ENCODE measurements at regions not wholly inside any gene's neighbourhood (a gene's known extent, or its start where the extent isn't known, plus 50 kb on each side); places are given as distances from the start of the nearest gene placed in this dataset.
A peak's percentile ranks its signal among the peaks of the same experiment; 100 is the strongest.

- no peak for DNase-seq
These were observed 280.6 kb downstream of the TTLL7 start for GRCh38 chr1:83718338-83718737.

DNA sequence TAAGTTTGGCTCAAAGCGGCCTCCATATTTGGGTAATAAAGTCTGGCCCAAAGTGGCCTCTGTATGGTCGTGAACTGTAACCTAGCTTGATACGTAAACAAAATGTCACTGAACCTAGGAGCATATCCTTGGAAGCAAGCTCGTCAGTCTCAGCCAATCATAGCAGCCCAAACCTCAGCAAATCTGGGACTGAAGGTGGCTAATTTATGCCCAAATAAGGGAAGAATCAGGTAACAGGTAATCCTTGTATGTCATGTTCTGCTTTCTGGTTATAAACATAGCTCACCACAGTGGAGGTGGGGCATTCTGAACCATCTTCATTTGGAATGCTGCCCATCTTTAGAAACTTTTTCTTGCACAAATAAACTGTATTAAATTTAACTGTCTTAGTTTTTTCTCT, 281.1 kb downstream of the TTLL7 start:
- no peak for DNase-seq

DNA sequence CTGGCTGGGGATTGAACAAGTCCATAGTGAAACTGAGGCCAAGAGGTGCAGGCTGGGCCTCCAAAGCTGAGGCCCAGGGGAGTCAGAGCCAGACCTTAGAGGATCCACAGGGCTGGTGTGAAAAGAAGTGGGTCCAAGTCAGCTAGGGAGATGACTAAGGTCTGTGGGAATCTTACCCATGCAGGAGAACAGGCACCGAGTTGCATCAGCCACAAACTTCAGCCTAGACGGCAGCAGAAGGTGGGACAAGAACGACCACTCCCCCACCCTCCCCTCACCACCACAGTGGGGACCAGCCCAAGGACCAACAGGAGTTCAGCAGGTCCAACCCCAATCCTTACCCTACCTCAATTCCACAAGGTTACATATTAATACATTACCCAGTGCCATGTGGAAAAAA, 282.3 kb downstream of the TTLL7 start:
- DNase-seq = no peak

DNA sequence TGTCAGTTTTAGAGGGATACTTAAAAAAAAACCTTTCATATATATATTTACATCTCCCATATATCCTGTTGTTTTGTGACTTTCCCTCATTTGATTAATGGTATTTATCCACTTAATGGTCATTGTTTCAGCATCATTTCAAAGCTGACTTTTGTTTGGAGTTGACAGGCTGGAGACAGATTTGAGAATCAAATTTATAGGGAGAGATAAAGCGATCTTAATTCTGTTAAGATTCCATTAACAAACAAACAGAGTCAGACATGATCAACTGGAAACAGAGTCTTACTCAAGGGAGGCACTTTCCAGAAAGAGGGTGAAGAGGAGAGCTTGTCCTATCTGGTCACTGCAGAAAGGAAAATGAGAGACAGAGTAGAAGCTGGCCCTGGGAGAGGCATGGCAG, 283.4 kb downstream of the TTLL7 start:
- DNase-seq = no peak

GRCh38 chr1:83709662-83710061, 289.3 kb downstream of the TTLL7 start:
- no peak for DNase-seq

- DNase-seq = no peak
These were observed 292.5 kb downstream of the TTLL7 start for GRCh38 chr1:83706354-83706938.

GRCh38 chr1:83705091-83705490, 293.8 kb downstream of the TTLL7 start:
- DNase-seq = no peak

GRCh38 chr1:83704350-83704749, 294.6 kb downstream of the TTLL7 start:
- no peak for DNase-seq

GRCh38 chr1:83702356-83702755, 296.6 kb downstream of the TTLL7 start:
- no peak for DNase-seq

DNA sequence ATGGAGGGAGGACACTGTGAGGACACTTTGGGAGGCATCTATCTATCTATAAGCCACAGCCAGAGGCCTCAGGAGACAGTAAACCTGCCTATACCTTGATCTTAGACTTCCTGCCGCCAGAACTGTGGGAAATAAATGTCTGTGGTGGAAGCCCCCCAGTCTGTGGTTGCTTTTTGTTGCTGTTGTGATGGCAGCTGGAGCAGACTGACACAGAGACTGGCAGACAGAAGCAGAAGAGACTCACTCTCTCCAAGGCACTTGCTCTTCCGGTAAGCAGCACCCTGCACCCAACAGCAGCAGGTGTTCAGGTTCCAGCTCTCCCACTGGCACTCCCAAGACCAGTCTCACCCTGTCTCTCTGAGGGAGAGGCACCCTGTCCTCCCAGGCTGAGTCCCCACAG, 297.6 kb downstream of the TTLL7 start:
- no peak for DNase-seq

- no peak for DNase-seq
These were observed 300.3 kb downstream of the TTLL7 start for GRCh38 chr1:83698644-83699043.

GRCh38 chr1:83697961-83698360, 301.0 kb downstream of the TTLL7 start:
- no peak for DNase-seq

DNA sequence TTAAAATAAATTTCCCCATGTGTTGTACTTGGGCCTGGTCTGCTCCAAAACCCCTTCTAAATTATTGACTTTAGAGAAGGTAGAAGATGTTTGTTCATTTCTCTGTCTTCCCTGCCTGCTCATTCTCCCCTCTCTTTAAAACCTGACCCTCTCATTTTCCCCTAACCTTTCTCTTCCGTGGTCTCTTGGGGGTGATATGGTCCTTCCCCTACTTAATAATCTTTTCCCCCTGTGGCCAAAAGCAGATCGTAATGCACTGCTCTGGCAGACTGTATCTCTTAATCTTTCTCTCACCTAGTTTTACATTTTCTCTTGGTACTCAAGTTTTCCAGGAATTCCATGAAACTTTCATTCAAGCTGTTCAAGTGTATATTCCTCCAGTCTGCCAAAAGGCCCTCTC, 301.7 kb downstream of the TTLL7 start:
- no peak for DNase-seq

DNA sequence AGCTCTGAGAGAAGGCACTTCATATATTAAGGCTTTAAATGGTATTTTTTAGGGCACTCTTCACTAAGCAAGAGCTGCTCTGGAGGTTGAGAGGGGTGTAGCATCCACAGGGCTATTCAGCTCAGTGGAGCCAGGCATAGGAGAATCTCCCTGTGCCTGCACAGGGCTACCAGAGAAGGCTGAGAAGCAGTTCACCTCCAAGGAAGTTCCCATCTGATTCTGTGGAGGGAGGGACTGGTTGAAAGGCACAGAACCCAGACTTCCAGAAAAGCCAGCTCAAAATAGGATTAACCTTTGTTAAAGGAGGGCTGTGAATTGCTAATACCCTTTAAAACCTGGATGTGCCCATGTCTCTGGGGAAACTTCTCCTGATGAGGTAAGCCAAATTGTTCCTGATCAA, 304.5 kb downstream of the TTLL7 start:
- DNase-seq = no peak

DNA sequence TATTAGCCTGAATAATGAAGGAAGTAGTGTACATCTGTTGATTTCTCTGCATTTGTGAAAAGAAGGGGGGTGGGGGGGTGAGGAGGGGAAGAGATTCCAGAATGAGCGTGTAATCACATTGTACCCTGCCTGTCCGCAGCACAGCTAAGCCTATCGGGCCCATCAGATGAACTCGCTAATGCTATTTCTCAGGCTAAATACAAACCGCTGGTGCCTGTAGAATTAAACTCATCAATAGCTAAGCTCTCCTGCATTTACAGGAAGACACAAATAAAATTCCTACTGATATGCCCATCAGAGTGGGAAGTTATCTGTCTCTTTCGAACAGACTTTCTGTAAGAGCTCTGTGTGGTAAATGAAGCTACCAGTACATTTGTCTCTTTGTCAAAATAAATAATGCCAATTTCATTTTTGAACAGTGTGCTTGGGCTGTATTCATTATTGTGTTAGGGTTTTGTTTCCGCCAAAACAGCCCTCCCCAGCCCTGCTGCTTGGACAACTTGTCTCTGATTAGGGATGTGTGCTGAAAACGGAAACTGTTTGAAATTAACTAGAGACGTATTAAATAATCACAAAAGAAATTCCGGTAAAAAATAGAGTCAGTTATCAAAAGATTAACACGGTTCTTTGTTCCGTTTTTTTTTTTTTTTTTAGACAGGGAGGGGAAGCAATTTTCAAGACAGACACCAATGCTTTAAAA, 305.4 kb downstream of the TTLL7 start:
- DNase-seq = no peak

DNA sequence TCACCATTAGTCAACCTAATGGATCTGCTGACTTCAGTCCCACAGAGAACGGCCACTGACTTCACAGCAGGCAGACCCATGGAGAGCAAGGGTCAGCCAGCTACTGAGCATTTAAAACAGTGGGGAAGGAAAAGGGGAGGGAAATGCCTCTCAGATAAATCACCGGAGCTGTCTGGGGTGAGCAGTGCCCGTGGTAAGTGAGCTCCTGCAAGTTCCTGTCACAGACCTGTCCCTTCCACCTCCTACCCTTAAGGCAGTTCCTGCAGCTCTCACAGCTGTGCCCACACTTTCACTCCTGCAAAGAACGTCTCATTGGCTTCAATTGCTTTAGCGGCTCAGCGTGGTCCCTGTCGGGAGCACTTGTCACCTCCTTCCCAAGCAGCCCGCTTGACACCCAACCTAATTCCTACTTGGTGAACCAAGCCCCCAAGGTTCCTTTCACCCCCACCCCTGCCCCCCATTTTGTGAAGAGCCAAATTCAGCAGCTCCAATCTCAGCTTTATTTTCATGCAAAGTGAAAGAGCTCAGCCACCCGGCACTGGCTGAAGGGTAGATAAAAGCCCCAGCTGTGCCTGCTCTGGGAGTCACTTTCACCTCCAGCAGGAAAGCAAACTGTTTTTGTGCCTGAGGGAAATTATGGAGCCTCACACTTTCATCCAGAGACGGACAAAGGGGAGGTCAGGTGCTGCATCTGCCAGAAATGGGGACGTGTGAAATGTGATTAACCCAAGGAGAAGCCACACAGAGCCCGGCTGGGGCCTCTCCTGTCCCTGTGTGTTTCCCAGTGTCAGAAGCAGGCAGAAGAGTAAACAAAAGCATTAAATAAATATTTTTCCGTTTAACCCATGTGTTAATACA, 306.2 kb downstream of the TTLL7 start:
- peak; percentile 31 for DNase-seq

GRCh38 chr1:83691953-83692500, 306.9 kb downstream of the TTLL7 start:
- DNase-seq = no peak

- DNase-seq = no peak
These were observed 308.7 kb downstream of the TTLL7 start for GRCh38 chr1:83689921-83690868.

GRCh38 chr1:83682132-83682531, 316.8 kb downstream of the TTLL7 start:
- DNase-seq = no peak

- no peak for DNase-seq
These were observed 322.8 kb downstream of the TTLL7 start for GRCh38 chr1:83676106-83676505.

DNA sequence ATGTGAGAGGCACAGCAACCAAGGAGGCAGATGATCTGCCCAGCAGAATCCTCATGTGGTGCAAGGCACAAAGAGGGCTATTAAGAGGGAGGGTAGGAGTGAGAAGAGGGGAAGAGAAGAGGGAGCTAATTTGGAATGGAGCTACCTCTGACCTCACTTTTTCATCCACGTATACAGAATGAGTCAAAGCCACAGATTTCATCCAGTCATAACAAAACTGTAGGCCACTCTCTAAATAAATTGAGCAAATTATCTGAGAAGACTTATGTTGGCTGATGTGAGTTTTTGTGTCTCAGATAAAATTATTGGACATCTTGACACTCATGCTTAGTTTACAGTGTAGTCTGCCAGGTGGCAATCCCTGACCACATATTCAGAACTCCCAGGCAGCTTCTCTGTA, 325.6 kb downstream of the TTLL7 start:
- DNase-seq = no peak

GRCh38 chr1:83671586-83671985, 327.3 kb downstream of the TTLL7 start:
- DNase-seq = no peak

All from stimulated activated CD8-positive, alpha-beta memory T cell treated with anti-CD3 and anti-CD28 coated beads, Interleukin-4, amount 100 ng/mL, for 48 hours (primary cell).